GM12878 (cell line): ENCODE measurements at regions not wholly inside any gene's neighbourhood (a gene's known extent, or its start where the extent isn't known, plus 50 kb on each side); places are given as distances from the start of the nearest gene placed in this dataset.
"Not testable (repeated sequence)": the region's sequence is repeated elsewhere in the genome, so short reads cannot be mapped to it uniquely, and the experiment has no call there.

Source experiments
- ATAC-seq: fragments of 200-7000 bp; cut with Tn5 transposase; 3 replicates; pipeline ENCODE4 v1.9.1; 2020; ENCODE audit warnings: mild to moderate bottlenecking, moderate library complexity
- BruUV-seq: library from RNA; stranded (reverse); fragments of 400-500 nt; replicated peaks from 2 replicates; lab custom pipeline; 2021; lab: Mats Ljungman, UMichigan
- CTCF ChIA-PET: fragments of 300-600 bp; sonication (Branson Sonifier 250); formaldehyde crosslinking; extraction: SDS; loops from one replicate; lab custom pipeline; 2021; ENCODE audit warnings: inconsistent platforms; lab: Yijun Ruan, JAX
- POLR2A ChIA-PET: fragments of 350-600 bp; formaldehyde crosslinking; extraction: SDS; loops from one replicate; lab custom pipeline; 2021; ENCODE audit warnings: inconsistent platforms; lab: Charles Lee
- RAD21 ChIA-PET: fragments of 300-600 bp; sonication (Branson Sonifier 250); formaldehyde crosslinking; loops from one replicate; lab custom pipeline; 2023; ENCODE audit warnings: antibody characterized with exemption; ENCODE audit not compliant: unreplicated experiment; lab: Charles Lee
- SMC1A ChIA-PET: fragments of 300-600 bp; sonication (Branson Sonifier 250); formaldehyde crosslinking; loops from one replicate; lab custom pipeline; 2023; ENCODE audit not compliant: unreplicated experiment, uncharacterized antibody; lab: Charles Lee
- DNase-seq: peaks from one replicate; pipeline ENCODE4 v3.0.0-alpha.2; 2011; ENCODE audit warnings: low read depth, low spot score
- FAIRE-seq: peaks from 3 replicates; lab custom pipeline; 2011; peaks lifted over from hg19 to GRCh38; lab: Jason Lieb, UNC
- H2AFZ ChIP-seq: 2 replicates; pipeline ENCODE4 v1.6.0; 2011; ENCODE audit warnings: low read depth, low read length, control low read depth; ENCODE audit not compliant: control insufficient read depth
- H3K27ac ChIP-seq: 2 replicates; pipeline ENCODE4 v1.5.1; 2011; ENCODE audit warnings: control low read depth; ENCODE audit not compliant: control insufficient read depth, insufficient read depth
- H3K27me3 ChIP-seq, 2 experiments: replicated peaks in 1 of 2; 2 replicates each; pipeline versions ENCODE4 v1.6.0 to v1.6.1; 2011; ENCODE audit warnings: low read length in 1 of 2; ENCODE audit not compliant: control insufficient read depth in 2 of 2, insufficient read depth in 2 of 2
- H3K36me3 ChIP-seq, 2 experiments: 2 replicates each; pipeline ENCODE4 v1.5.1; 2011; ENCODE audit warnings: low read length in 1 of 2; ENCODE audit not compliant: control insufficient read depth in 2 of 2, insufficient read depth in 2 of 2
- H3K4me1 ChIP-seq: 2 replicates; pipeline ENCODE4 v1.6.1; 2011; ENCODE audit warnings: mild to moderate bottlenecking, low read length, moderate library complexity, mixed read lengths; ENCODE audit not compliant: control insufficient read depth, insufficient read depth
- H3K4me2 ChIP-seq: 2 replicates; pipeline ENCODE4 v1.6.0; 2011; ENCODE audit warnings: control low read depth; ENCODE audit not compliant: control insufficient read depth, insufficient read depth
- H3K4me3 ChIP-seq: fragments of 200-600 bp; sonication (generic); 2 replicates; pipeline ENCODE4 v1.5.1; 2016
- H3K79me2 ChIP-seq: 2 replicates; pipeline ENCODE4 v1.6.0; 2011; ENCODE audit warnings: low read length; ENCODE audit not compliant: control insufficient read depth, insufficient read depth
- H3K9ac ChIP-seq: 2 replicates; pipeline ENCODE4 v1.8.0; 2011; ENCODE audit warnings: low read length, control low read depth, mixed read lengths; ENCODE audit not compliant: control insufficient read depth, insufficient read depth
- H3K9me3 ChIP-seq: replicated peaks from 3 replicates; pipeline ENCODE4 v1.5.1; 2011; ENCODE audit warnings: mild to moderate bottlenecking, low read length; ENCODE audit not compliant: control insufficient read depth, insufficient read depth
- H4K20me1 ChIP-seq: 2 replicates; pipeline ENCODE4 v1.6.0; 2011; ENCODE audit not compliant: control insufficient read depth, insufficient read depth
- WGBS: methylation state at CpG from one replicate; pipeline ENCODE4 v1.1.6; 2016; ENCODE audit warnings: low lambda C conversion rate; ENCODE audit not compliant: insufficient replicate concordance, insufficient coverage; ENCODE audit errors: missing lambda C conversion rate; 5-methylcytosine and 5-hydroxymethylcytosine counted together
- in situ Hi-C: fragments of 300-500 bp; cut with MboI; formaldehyde crosslinking; loops from 9 replicates; pipeline ENCODE4 v1.14.3; 2018; ENCODE audit warnings: mixed read lengths
- intact Hi-C: fragments of 100-400 bp; cut with micrococcal nuclease; formaldehyde crosslinking; loops from one replicate; pipeline ENCODE4 v1.14.2; 2022; ENCODE audit not compliant: unreplicated experiment

- POLR2A ChIA-PET = not testable (repeated sequence)
These were observed 138.5 kb downstream of the ZNF479 start for GRCh38 chr7:56993779-56994178.

GRCh38 chr7:56957737-56958408 is 174.4 kb downstream of the ZNF479 start:
- BruUV-seq, H3K4me3 ChIP-seq, intact Hi-C loops, RAD21 ChIA-PET, CTCF ChIA-PET, DNase-seq, H2AFZ ChIP-seq, in situ Hi-C loops, H3K27me3 ChIP-seq, POLR2A ChIA-PET, H3K79me2 ChIP-seq, H4K20me1 ChIP-seq, H3K9ac ChIP-seq, SMC1A ChIA-PET, H3K27ac ChIP-seq, ATAC-seq, H3K4me2 ChIP-seq, H3K9me3 ChIP-seq, FAIRE-seq, H3K36me3 ChIP-seq, H3K4me1 ChIP-seq: not testable (repeated sequence)
- 40% methylated on average over 7 of the region's 24 CpGs for WGBS

More at GRCh38 chr7:56993779-56994178, 138.5 kb downstream of the ZNF479 start:
- CTCF ChIA-PET, H4K20me1 ChIP-seq, BruUV-seq, H3K36me3 ChIP-seq, H3K4me2 ChIP-seq, H3K27me3 ChIP-seq, H3K27ac ChIP-seq, FAIRE-seq, DNase-seq, H3K9me3 ChIP-seq, in situ Hi-C loops, SMC1A ChIA-PET, ATAC-seq, H3K9ac ChIP-seq, H3K4me1 ChIP-seq, H2AFZ ChIP-seq, H3K4me3 ChIP-seq, RAD21 ChIA-PET, H3K79me2 ChIP-seq, intact Hi-C loops: not testable (repeated sequence)
- 47% methylated on average over 12 of the region's 12 CpGs for WGBS

GRCh38 chr7:56957086-56957485 is 175.2 kb downstream of the ZNF479 start:
- H2AFZ ChIP-seq, FAIRE-seq, SMC1A ChIA-PET, intact Hi-C loops, H3K9me3 ChIP-seq, BruUV-seq, H3K4me3 ChIP-seq, H3K9ac ChIP-seq, DNase-seq, CTCF ChIA-PET, ATAC-seq, H3K79me2 ChIP-seq, H3K4me2 ChIP-seq, POLR2A ChIA-PET, H3K36me3 ChIP-seq, in situ Hi-C loops, H3K27me3 ChIP-seq, H4K20me1 ChIP-seq, H3K27ac ChIP-seq, RAD21 ChIA-PET, H3K4me1 ChIP-seq: not testable (repeated sequence)
- WGBS = 67% methylated on average over 2 of the region's 4 CpGs
